MM.1S (cell line): ENCODE measurements at regions not wholly inside any gene's neighbourhood (a gene's known extent, or its start where the extent isn't known, plus 50 kb on each side); places are given as distances from the start of the nearest gene placed in this dataset.

ENCODE experiments used
- DNase-seq: peaks from one replicate; pipeline ENCODE4 v3.0.0-alpha.2; 2015
- H2AFZ ChIP-seq: fragments of 300-600 bp; sonication (generic); 2 replicates; pipeline ENCODE4 v1.6.0; 2016; ENCODE audit warnings: antibody characterized with exemption, low read length
- H3F3A ChIP-seq: fragments of 300-600 bp; sonication (generic); 2 replicates; pipeline ENCODE4 v1.6.1; 2016; ENCODE audit warnings: mild to moderate bottlenecking, antibody characterized with exemption, low read length, moderate library complexity, mixed read lengths; ENCODE audit not compliant: insufficient read depth
- H3K27ac ChIP-seq: fragments of 300-600 bp; sonication (generic); 2 replicates; pipeline ENCODE4 v1.5.1; 2016; ENCODE audit warnings: mild to moderate bottlenecking, low read length
- H3K27me3 ChIP-seq: fragments of 300-600 bp; sonication (generic); replicated peaks from 2 replicates; pipeline ENCODE4 v1.6.0; 2016; ENCODE audit warnings: low read length; ENCODE audit not compliant: insufficient read depth
- H3K36me3 ChIP-seq: fragments of 300-600 bp; sonication (generic); replicated peaks from 2 replicates; pipeline ENCODE4 v1.6.1; 2016; ENCODE audit warnings: mild to moderate bottlenecking, low read length, mixed read lengths; ENCODE audit not compliant: insufficient read depth
- H3K4me1 ChIP-seq: fragments of 300-600 bp; sonication (generic); 2 replicates; pipeline ENCODE4 v1.6.1; 2016; ENCODE audit warnings: low read length, mixed read lengths
- H3K4me2 ChIP-seq: fragments of 300-600 bp; sonication (generic); 2 replicates; pipeline ENCODE4 v1.6.0; 2016; ENCODE audit warnings: low read depth, low read length
- H3K4me3 ChIP-seq: fragments of 300-600 bp; sonication (generic); 2 replicates; pipeline ENCODE4 v1.5.1; 2016; ENCODE audit warnings: low read length, mixed read lengths
- H3K79me2 ChIP-seq: fragments of 300-600 bp; sonication (generic); 2 replicates; pipeline ENCODE4 v1.6.1; 2016; ENCODE audit warnings: mixed run types, low read length, mixed read lengths
- H3K9ac ChIP-seq: fragments of 300-600 bp; sonication (generic); 2 replicates; pipeline ENCODE4 v1.6.1; 2016; ENCODE audit warnings: low read length, mixed read lengths
- H3K9me2 ChIP-seq: fragments of 300-600 bp; sonication (generic); replicated peaks from 2 replicates; pipeline ENCODE4 v1.6.1; 2016; ENCODE audit warnings: mild to moderate bottlenecking, low read length, mixed read lengths; ENCODE audit not compliant: insufficient read depth
- H3K9me3 ChIP-seq: fragments of 300-600 bp; sonication (generic); replicated peaks from 2 replicates; pipeline ENCODE4 v1.6.1; 2016; ENCODE audit warnings: mild to moderate bottlenecking, low read length, mixed read lengths; ENCODE audit not compliant: insufficient read depth
- H4K20me1 ChIP-seq: fragments of 300-600 bp; sonication (generic); 2 replicates; pipeline ENCODE4 v1.6.1; 2016; ENCODE audit warnings: mild to moderate bottlenecking, low read length, moderate library complexity, mixed read lengths; ENCODE audit not compliant: insufficient read depth
- EZH2 ChIP-seq: fragments of 300-600 bp; sonication (generic); optimal IDR thresholded peaks from 2 replicates; pipeline ENCODE3; 2017; ENCODE audit warnings: low read depth, mild to moderate bottlenecking, antibody characterized with exemption, low read length, mixed read lengths
- EZH2phosphoT487 ChIP-seq: fragments of 300-600 bp; sonication (generic); IDR thresholded peaks from 2 replicates; pipeline ENCODE4 v1.6.1; 2018; ENCODE audit warnings: antibody characterized with exemption, low read length
- TF ChIP-seq, protein P1 (sequence below): fragments of 300-600 bp; sonication (generic); IDR thresholded peaks from 2 replicates; pipeline ENCODE4 v1.5.1; 2016; ENCODE audit warnings: antibody characterized with exemption, low read length, mixed read lengths

DNA sequence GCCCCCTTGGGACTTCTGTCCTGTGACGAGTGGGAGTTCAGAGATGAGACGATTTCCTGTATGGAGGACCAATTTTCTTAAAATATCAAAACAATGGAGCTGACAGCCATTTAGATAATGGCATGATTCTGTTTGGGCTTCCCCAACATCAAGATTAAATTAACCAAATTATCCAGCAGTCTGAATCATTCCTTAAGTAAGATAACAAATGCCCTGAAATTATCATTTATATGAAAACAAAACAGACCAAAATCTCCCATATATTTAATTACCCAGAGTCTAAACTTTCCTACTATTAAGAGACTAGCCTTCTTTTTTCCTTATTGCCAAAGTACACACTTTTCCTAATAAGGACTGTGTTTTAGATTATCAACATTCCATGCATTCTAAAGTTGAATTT lies 550.1 kb upstream of the PSMD7 start:
- Histone ChIP-seq H3K4me2 (no peak overlapping the region), H3F3A (no peaks in the 10 kb centered on the region), H3K27ac (no peak overlapping the region), H3K9ac (no peak overlapping the region), H2AFZ (no peak overlapping the region), H4K20me1 (no peaks in the 10 kb centered on the region), H3K79me2 (no peaks in the 10 kb centered on the region), H3K4me3 (no peak overlapping the region), H3K4me1 (no peaks in the 10 kb centered on the region), H3K27me3 (no peaks in the 10 kb centered on the region), H3K36me3 (no peaks in the 10 kb centered on the region), H3K9me2 (no peaks in the 10 kb centered on the region), H3K9me3 (no peaks in the 10 kb centered on the region)
- TF ChIP-seq EZH2phosphoT487 (no peak), EZH2 (no peak)
- TF ChIP-seq, protein P1, sequence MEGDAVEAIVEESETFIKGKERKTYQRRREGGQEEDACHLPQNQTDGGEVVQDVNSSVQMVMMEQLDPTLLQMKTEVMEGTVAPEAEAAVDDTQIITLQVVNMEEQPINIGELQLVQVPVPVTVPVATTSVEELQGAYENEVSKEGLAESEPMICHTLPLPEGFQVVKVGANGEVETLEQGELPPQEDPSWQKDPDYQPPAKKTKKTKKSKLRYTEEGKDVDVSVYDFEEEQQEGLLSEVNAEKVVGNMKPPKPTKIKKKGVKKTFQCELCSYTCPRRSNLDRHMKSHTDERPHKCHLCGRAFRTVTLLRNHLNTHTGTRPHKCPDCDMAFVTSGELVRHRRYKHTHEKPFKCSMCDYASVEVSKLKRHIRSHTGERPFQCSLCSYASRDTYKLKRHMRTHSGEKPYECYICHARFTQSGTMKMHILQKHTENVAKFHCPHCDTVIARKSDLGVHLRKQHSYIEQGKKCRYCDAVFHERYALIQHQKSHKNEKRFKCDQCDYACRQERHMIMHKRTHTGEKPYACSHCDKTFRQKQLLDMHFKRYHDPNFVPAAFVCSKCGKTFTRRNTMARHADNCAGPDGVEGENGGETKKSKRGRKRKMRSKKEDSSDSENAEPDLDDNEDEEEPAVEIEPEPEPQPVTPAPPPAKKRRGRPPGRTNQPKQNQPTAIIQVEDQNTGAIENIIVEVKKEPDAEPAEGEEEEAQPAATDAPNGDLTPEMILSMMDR = no peak
- DNase-seq = no peak

DNA sequence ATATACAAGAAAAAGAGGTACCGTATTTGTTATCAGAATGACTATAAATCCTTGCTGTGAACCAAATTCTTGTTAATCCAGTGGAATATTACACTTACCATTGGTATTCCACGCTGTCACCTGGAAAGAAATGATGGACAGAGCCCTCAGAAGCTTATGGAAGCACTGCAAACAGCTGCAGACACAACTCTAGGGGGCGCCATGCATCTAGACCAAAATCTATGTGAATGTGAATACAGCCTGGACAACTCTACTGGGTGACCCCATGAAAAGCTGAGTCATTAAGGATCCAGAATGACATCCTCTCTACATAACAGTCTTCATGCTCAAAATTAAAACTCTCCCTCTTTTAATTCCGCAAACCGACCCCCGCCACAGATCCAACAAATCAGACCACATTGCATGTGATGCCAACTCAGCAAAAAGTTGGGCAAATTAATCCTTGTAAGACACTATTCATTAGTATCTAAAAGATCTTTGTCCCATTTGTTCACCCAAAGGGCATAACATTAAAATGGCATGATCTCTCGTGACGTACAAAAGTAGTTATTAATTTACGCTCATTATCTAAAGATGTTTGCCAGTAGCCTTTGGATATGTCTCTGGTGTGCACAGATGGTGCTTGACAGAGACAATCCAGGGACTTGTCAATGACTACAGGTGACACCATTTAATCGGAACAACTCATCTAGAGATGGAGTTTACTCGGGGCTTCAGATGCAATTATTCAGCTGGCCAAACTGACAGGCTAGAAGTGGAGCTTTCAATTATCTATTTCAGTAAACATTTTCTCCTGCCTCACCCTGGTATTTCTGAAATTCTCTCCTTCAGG lies 552.7 kb upstream of the PSMD7 start:
- Histone ChIP-seq H3K36me3 (no peaks in the 10 kb centered on the region), H3K4me3 (no peak overlapping the region), H3K4me1 (no peaks in the 10 kb centered on the region), H3K79me2 (no peaks in the 10 kb centered on the region), H3K27me3 (no peaks in the 10 kb centered on the region), H3K9ac (no peak overlapping the region), H2AFZ (no peak overlapping the region), H4K20me1 (no peaks in the 10 kb centered on the region), H3F3A (no peaks in the 10 kb centered on the region), H3K9me3 (no peaks in the 10 kb centered on the region), H3K27ac (no peak overlapping the region), H3K9me2 (no peaks in the 10 kb centered on the region), H3K4me2 (no peak overlapping the region)
- no peak for DNase-seq
- TF ChIP-seq EZH2phosphoT487 (no peak), EZH2 (no peak)
- TF ChIP-seq, protein P1 = no peak

DNA sequence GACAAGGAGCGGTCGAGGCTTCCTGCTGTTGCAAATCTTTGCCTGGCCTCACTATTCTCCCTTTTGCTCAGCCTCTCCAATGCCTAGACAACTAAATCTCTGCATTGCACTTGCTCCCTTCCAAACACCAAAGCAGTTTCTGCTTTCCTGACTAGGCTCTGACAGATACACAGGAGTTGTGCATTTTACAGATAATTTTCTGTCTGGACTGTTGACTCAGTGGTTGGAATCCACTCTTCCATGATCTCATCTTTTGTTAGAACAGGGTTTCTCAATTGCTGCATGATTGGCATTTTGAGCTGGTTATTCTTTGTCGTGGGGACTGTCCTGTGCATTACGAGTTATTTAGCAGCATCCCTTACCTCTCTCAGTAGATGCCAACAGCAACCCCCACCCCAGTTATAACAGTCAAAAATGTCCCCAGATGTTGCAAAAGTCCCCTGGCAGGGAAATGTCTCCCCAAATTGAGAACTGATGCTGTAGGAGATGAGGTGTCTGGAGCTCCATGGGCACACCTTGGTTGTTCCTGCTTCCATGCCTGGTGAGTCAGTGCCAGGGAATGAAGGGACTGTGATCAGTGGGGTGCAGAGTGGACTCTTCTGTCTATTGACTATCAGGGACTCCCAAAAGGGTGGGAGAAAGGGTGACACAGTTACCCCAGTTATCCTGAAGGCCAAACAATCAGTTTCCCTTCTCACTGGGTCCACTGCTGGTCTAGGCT lies 557.4 kb upstream of the PSMD7 start:
- Histone ChIP-seq H3K36me3 (no peaks in the 10 kb centered on the region), H3K79me2 (no peaks in the 10 kb centered on the region), H3F3A (no peaks in the 10 kb centered on the region), H2AFZ (no peak overlapping the region), H3K4me2 (no peak overlapping the region), H3K27me3 (no peaks in the 10 kb centered on the region), H3K9me3 (no peaks in the 10 kb centered on the region), H3K27ac (no peak overlapping the region), H3K4me3 (no peak overlapping the region), H3K9me2 (no peaks in the 10 kb centered on the region), H3K9ac (no peak overlapping the region), H3K4me1 (no peaks in the 10 kb centered on the region), H4K20me1 (no peaks in the 10 kb centered on the region)
- TF ChIP-seq EZH2phosphoT487 (no peak), EZH2 (no peak)
- TF ChIP-seq, protein P1 = no peak
- DNase-seq = no peak
